Vagina (tissue), 2 donors: ENCODE measurements at regions not wholly inside any gene's neighbourhood (a gene's known extent, or its start where the extent isn't known, plus 50 kb on each side); places are given as distances from the start of the nearest gene placed in this dataset. TPM values are rescaled to one million over a fixed set of nuclear protein-coding genes. Genes with fewer than 3 reads are reported as not detected.

Experiments
- DNase-seq, 2 donors: peaks; one replicate each; pipeline ENCODE4 v3.0.0-alpha.2; 2017; ENCODE audit errors: extremely low spot score in 2 of 2
- H3K27ac ChIP-seq: fragments of 200-600 bp; sonication (generic); one replicate; pipeline ENCODE4 v1.5.1; 2019
- H3K27me3 ChIP-seq: fragments of 200-600 bp; sonication (generic); one replicate; pipeline ENCODE4 v1.5.1; 2019
- H3K36me3 ChIP-seq, 2 donors: fragments of 200-600 bp; sonication (generic); one replicate each; pipeline ENCODE4 v1.5.1; 2017 to 2019
- H3K4me1 ChIP-seq: fragments of 200-600 bp; sonication (generic); one replicate; pipeline ENCODE4 v1.5.1; 2019
- H3K4me3 ChIP-seq, 2 donors: fragments of 200-600 bp; sonication (generic); 1 replicate in 1 of 2; 2 replicates in 1 of 2; pipeline ENCODE4 v1.5.1; 2016 to 2019
- H3K9me3 ChIP-seq: fragments of 200-600 bp; sonication (generic); one replicate; pipeline ENCODE4 v1.5.1; 2019
- CTCF ChIP-seq, 3 experiments: fragments of 450-650 bp in 2 of 3; fragments of 200-600 bp in 1 of 3; sonication (generic) in 1 of 3; IDR thresholded peaks; one replicate each; pipeline ENCODE4 v1.5.1; 2017 to 2019; ENCODE audit warnings: antibody characterized with exemption in 3 of 3, mild to moderate bottlenecking in 2 of 3, moderate library complexity in 2 of 3
- POLR2A ChIP-seq, 2 donors: fragments of 450-650 bp; IDR thresholded peaks; one replicate each; pipeline ENCODE4 v1.6.1; 2017; ENCODE audit warnings: antibody characterized with exemption in 2 of 2, mild to moderate bottlenecking in 2 of 2, moderate library complexity in 2 of 2
- POLR2AphosphoS5 ChIP-seq, 2 donors: sonication (generic); formaldehyde crosslinking; IDR thresholded peaks; one replicate each; pipeline ENCODE4 v1.9.0; 2017; ENCODE audit warnings: antibody characterized with exemption in 2 of 2, mild to moderate bottlenecking in 2 of 2, low read depth in 1 of 2; ENCODE audit not compliant: insufficient read depth in 1 of 2
- intact Hi-C: fragments of 100-400 bp; cut with DNase I; formaldehyde crosslinking; loops from one replicate; pipeline ENCODE4 v1.15.1; 2023
- small RNA-seq: library from RNA; depleted of rRNA; stranded (forward); fragments of <200 nt; gene quantifications from one replicate; pipeline ENCODE3, GENCODE V24; 2016

DNA sequence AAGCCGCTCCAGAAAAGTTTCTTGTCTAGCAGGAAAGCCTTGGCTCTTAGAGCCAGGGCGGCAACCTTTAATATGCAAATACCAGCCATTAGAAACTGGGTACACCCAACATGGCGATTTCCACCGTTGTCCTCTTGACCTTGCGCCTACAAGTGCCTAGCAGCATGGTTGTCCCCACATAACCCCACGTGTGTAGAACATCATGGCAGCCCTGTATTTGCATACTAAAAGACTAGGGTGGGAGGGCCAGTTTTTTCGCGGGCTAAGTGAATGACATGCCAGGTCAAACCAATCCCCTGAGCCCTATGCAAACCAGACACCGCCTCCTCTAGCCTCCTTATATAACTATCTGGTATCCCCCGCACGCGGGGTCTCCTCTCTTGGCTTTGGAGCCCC is 58.4 kb upstream of the FZD8 start:
- Histone ChIP-seq H3K4me1 (no peaks in the 10 kb centered on the region), H3K4me3 (no peak overlapping the region), H3K36me3 (no peaks in the 10 kb centered on the region), H3K27me3 (no peaks in the 10 kb centered on the region), H3K27ac (no peak overlapping the region), H3K9me3 (no peaks in the 10 kb centered on the region)
- intact Hi-C loops, result no loop called here
- no peak for DNase-seq
- TF ChIP-seq POLR2A (IDR thresholded peaks at IDR 0.05) (no peak), POLR2AphosphoS5 (IDR thresholded peaks at IDR 0.05; ENCODE audit: insufficient read depth in 1 of 2, low read depth in 1 of 2) (no peak), CTCF (IDR thresholded peaks at IDR 0.05) (no peak)

DNA sequence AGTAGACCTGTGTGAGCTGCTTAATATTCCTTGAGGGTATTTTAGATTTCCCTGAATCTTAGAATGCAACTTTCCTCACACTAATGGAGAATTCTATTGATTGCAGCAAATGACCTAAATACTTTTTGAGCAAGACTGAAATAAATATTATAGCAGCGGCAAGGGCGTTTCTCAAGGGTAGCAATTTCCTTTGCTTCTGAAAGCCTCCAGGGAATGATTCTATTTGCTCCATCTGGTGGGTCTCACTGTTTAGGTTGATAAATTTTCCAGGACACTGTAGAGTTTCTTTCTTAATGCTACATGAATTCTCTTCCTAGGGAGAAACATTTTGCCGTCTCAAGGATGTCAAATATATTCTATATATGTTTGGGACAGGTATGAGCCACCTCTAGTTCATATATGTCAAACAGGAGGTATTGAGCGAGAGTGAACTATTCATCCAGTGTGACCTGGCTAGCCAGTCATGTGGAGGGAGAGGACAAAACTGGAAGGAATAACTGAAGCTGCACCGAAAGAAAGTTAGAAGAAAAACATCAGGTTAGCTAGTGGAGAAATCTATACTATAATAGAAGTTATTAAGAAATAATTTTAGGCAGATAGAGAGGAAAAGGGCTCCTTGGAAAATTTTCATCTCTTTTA is 57.9 kb upstream of the FZD8 start:
- TF ChIP-seq POLR2AphosphoS5 (IDR thresholded peaks at IDR 0.05; ENCODE audit: insufficient read depth in 1 of 2, low read depth in 1 of 2), result no peak
- TF ChIP-seq CTCF (IDR thresholded peaks at IDR 0.05), result no peak
- intact Hi-C loops, result no loop called here
- no peaks in the 10 kb centered on the region for H3K36me3 ChIP-seq
- H3K4me1 ChIP-seq, result no peaks in the 10 kb centered on the region
- H3K4me3 ChIP-seq, result no peak overlapping the region
- no peak overlapping the region for H3K27ac ChIP-seq
- no peak for DNase-seq
- H3K9me3 ChIP-seq, result no peaks in the 10 kb centered on the region
- H3K27me3 ChIP-seq, result no peaks in the 10 kb centered on the region

DNA sequence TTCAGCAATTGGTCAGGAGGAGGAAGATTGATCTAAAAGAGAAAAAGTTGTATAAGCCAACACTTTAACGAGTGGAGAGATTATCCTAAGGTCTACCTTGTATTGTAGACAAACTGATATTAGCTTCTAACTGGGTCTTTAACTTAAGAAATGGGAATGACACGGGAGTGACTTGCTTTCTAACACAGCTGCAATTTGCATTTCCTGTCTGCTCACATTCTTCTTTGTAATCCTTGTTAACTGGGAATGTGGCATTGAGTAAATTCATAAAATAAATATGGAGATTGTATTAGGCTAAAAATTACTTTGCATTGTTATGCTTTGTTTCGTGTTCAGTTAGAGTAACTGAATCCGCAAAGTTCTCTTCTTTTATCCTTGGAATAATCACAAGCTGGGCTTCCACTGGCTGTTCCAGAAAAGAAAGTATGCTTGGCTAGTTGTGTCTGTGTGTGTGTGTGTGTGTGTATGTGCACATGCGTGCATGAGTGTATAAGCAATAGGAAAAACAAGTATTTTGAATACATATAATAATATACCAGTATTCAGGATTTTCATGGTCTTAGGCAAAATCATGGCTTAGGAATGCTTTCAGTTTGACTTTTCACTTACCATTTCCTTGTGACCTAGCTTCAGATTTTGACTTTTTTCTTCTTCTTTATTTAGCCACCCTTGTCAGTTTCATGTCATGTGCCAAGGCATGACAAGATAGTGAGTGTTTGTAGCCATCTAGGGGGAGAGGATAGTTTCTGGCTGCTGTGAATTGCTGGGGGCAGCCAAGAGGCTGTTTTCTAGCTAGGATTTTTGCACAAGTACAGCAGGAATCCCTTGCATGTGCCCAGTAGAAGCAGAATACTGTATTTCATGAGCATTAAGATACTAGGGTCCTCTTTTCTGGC is 54.5 kb upstream of the FZD8 start:
- no peaks in the 10 kb centered on the region for H3K9me3 ChIP-seq
- H3K27me3 ChIP-seq, result no peaks in the 10 kb centered on the region
- TF ChIP-seq POLR2AphosphoS5 (IDR thresholded peaks at IDR 0.05; ENCODE audit: insufficient read depth in 1 of 2, low read depth in 1 of 2) (no peak), CTCF (IDR thresholded peaks at IDR 0.05) (no peak), POLR2A (IDR thresholded peaks at IDR 0.05) (no peak)
- no peak overlapping the region for H3K4me3 ChIP-seq
- no peaks in the 10 kb centered on the region for H3K36me3 ChIP-seq
- H3K4me1 ChIP-seq, result no peaks in the 10 kb centered on the region
- DNase-seq, result no peak
- H3K27ac ChIP-seq, result no peak overlapping the region
- intact Hi-C loops, result no loop called here

DNA sequence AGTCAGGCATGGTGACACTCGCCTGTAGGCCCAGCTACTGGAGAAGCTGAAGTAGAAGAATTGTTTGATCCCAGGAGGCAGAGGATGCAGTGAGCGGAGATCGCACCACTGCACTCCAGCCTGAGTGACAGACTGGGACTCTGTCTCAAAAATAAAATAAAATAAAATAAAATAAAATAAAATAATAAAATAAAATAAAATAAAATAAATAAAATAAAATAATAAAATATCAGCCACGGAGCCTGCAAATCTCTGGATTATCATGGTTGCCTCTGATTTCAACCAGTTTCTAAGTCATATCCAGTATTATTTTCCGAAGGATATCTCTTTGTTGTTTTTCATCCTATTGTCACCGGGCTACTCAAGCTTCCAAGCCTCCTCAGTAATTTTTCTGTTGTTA is 51.7 kb upstream of the FZD8 start:
- H3K9me3 ChIP-seq, result no peaks in the 10 kb centered on the region
- no peak for DNase-seq
- H3K36me3 ChIP-seq, result no peaks in the 10 kb centered on the region
- no peak for TF ChIP-seq POLR2AphosphoS5 (IDR thresholded peaks at IDR 0.05; ENCODE audit: insufficient read depth in 1 of 2, low read depth in 1 of 2)
- no peak for TF ChIP-seq CTCF (IDR thresholded peaks at IDR 0.05)
- TF ChIP-seq POLR2A (IDR thresholded peaks at IDR 0.05), result no peak
- no peak overlapping the region for H3K4me3 ChIP-seq
- no peaks in the 10 kb centered on the region for H3K4me1 ChIP-seq
- intact Hi-C loops, result no loop called here
- H3K27me3 ChIP-seq, result no peaks in the 10 kb centered on the region
- H3K27ac ChIP-seq, result no peak overlapping the region

Small RNAs in the stretch of these regions (small RNA-seq; reads per million reads assigned to genes)
- gene RF00019 (not detected), gene RF00561 (not detected)
